ENCODE measurements at regions not wholly inside any gene's neighbourhood (a gene's known extent, or its start where the extent isn't known, plus 50 kb on each side); places are given as distances from the start of the nearest gene placed in this dataset.

- Histone ChIP-seq H3K27me3 (ENCODE audit: control insufficient read depth in 2 of 2, insufficient read depth in 2 of 2, low read length in 2 of 2) (peaks cover 0 to 2% of the 10 kb centered on the region in 2 experiments), H3K9me3 (replicated peaks; ENCODE audit: control insufficient read depth, insufficient read depth, low read length) (no peaks in the 10 kb centered on the region), H3K4me3 (replicated peaks in 1 of 3; ENCODE audit: insufficient read depth in 1 of 3, low read depth in 1 of 3, low read length in 3 of 3) (no peak overlapping the region), H3K36me3 (ENCODE audit: control insufficient read depth in 2 of 2, extremely low read depth in 1 of 2, insufficient read depth in 2 of 2, low read length in 2 of 2) (no peaks in the 10 kb centered on the region), H2AFZ (ENCODE audit: low read depth, low read length) (no peak overlapping the region), H3K9me1 (replicated peaks; ENCODE audit: control insufficient read depth, extremely low read depth, insufficient read depth, low read length) (no peaks in the 10 kb centered on the region), H4K20me1 (replicated peaks; ENCODE audit: control insufficient read depth, extremely low read depth, insufficient read depth, low read length) (no peaks in the 10 kb centered on the region), H3K4me1 (ENCODE audit: control insufficient read depth, extremely low read depth, insufficient read depth, low read length) (no peaks in the 10 kb centered on the region), H3K9ac (replicated peaks; ENCODE audit: extremely low read depth, insufficient read depth, low read length) (no peak overlapping the region), H3K4me2 (ENCODE audit: insufficient read depth, low read length) (no peak overlapping the region), H3K27ac (ENCODE audit: insufficient read depth, low read depth, low read length) (no peak overlapping the region), H3K79me2 (ENCODE audit: control insufficient read depth, insufficient read depth, low read length) (no peaks in the 10 kb centered on the region)
- no TSS peak for BruUV-seq (replicated peaks)
- dilution Hi-C loops (cut with MboI; ENCODE audit: extremely low pct_ligation_motif_present, low sequenced_read_pairs) (no loop called here), intact Hi-C loops (cut with micrococcal nuclease) (no loop called here)
- TF ChIP-seq POLR2A (IDR thresholded peaks at IDR 0.05; ENCODE audit: low read depth, low read length): no peak
- TF ChIP-seq MYC (IDR thresholded peaks at IDR 0.05; ENCODE audit: low read depth, low read length): no peak
- TF ChIP-seq JUN (IDR thresholded peaks at IDR 0.05; ENCODE audit: borderline replicate concordance, insufficient read depth, insufficient read length, low read depth): no peak
- no peak for TF ChIP-seq EZH2 (IDR thresholded peaks at IDR 0.05; ENCODE audit: borderline replicate concordance, low read depth, low read length, severe bottlenecking)
- TF ChIP-seq FOS (IDR thresholded peaks at IDR 0.05; ENCODE audit: borderline replicate concordance, insufficient read depth, low read length): no peak
- no peak for TF ChIP-seq CTCF (IDR thresholded peaks at IDR 0.05; ENCODE audit: extremely low read depth in 1 of 2, insufficient read depth in 1 of 2, low read depth in 1 of 2, low read length in 2 of 2)
- TF ChIP-seq POLR2AphosphoS5 (IDR thresholded peaks at IDR 0.05; ENCODE audit: insufficient read depth, low read depth, low read length): no peak
- no peak for TF ChIP-seq MAX (IDR thresholded peaks at IDR 0.05; ENCODE audit: insufficient read depth, insufficient read length)
- no peak for TF ChIP-seq GATA2 (IDR thresholded peaks at IDR 0.05; ENCODE audit: insufficient read depth, insufficient read length, low read depth, low read length)
- no peak for DNase-seq (ENCODE audit: low read depth, low spot score)
- ChIA-PET POLR2A (no interaction called here), CTCF (no interaction called here)
- no peak for FAIRE-seq
Measured at GRCh38 chr6:4703382-4703781, 72.8 kb upstream of the CDYL start.
